ENCODE measurements at regions not wholly inside any gene's neighbourhood (a gene's known extent, or its start where the extent isn't known, plus 50 kb on each side); places are given as distances from the start of the nearest gene placed in this dataset.
"Not testable (repeated sequence)": the region's sequence is repeated elsewhere in the genome, so short reads cannot be mapped to it uniquely, and the experiment has no call there.

DNA sequence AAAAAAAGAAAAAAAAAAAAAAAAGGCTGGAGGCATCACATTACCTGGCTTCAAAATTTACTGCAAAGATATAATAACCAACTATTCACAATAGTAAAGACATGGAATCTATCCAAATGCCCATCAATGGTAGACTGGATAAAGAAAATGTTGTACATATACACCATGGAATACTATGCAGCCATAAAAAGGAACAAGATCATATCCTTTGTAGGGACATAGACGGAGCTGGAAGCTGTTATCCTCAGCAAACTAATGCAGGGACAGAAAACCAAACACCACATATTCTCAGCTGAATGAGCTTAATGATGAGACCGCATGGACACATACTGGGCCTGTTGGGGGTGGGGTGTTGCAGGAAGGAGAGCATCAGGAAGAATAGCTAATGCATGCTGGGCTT, 330.5 kb downstream of the SRGAP2C start:
- no peak overlapping the region for H3K4me3 ChIP-seq (ENCODE audit: low read depth, low read length)
- DNase-seq (ENCODE audit: low read depth), result no peak
- TF ChIP-seq, protein P1, sequence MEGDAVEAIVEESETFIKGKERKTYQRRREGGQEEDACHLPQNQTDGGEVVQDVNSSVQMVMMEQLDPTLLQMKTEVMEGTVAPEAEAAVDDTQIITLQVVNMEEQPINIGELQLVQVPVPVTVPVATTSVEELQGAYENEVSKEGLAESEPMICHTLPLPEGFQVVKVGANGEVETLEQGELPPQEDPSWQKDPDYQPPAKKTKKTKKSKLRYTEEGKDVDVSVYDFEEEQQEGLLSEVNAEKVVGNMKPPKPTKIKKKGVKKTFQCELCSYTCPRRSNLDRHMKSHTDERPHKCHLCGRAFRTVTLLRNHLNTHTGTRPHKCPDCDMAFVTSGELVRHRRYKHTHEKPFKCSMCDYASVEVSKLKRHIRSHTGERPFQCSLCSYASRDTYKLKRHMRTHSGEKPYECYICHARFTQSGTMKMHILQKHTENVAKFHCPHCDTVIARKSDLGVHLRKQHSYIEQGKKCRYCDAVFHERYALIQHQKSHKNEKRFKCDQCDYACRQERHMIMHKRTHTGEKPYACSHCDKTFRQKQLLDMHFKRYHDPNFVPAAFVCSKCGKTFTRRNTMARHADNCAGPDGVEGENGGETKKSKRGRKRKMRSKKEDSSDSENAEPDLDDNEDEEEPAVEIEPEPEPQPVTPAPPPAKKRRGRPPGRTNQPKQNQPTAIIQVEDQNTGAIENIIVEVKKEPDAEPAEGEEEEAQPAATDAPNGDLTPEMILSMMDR (IDR thresholded peaks at IDR 0.05; ENCODE audit: low read depth, low read length, missing control alignments), result no peak

DNA sequence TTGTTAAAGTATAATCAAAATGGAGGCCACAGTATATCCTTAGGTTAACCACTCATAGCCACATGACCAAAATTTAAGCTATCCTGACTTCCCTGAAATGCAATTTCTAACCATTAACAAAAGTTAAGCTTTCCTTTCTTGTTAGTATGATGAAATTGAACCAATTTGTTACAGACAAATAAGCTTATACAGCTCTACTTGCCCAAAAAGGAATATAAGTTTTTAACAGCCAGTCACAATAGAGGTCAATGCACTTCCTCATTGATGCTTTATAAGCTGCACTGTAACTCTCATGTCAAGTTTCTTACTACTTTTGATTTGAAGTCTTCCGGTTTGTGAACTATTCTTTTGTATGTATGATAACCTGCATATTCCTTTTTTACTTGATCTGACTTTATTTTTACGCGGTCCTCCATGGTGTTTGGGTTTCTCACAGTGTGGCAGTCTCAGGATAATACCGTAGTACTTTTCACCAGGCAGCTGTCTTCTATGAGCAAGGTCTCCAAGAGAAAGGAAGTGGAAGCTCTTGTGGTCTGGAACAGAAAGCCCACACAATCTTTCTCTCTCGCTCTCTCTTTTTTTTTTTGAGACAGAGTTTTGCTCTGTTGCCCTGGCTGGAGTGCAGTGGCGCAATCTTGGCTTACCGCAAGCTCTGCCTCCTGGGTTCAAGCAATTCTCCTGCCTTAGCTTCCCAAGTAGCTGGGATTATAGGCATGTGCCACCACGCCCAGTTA, 331.6 kb downstream of the SRGAP2C start:
- peak; percentile 7 for DNase-seq (ENCODE audit: low read depth)
- no peak overlapping the region for H3K4me3 ChIP-seq (ENCODE audit: low read depth, low read length)
- TF ChIP-seq, protein P1 (IDR thresholded peaks at IDR 0.05; ENCODE audit: low read depth, low read length, missing control alignments), result no peak

DNA sequence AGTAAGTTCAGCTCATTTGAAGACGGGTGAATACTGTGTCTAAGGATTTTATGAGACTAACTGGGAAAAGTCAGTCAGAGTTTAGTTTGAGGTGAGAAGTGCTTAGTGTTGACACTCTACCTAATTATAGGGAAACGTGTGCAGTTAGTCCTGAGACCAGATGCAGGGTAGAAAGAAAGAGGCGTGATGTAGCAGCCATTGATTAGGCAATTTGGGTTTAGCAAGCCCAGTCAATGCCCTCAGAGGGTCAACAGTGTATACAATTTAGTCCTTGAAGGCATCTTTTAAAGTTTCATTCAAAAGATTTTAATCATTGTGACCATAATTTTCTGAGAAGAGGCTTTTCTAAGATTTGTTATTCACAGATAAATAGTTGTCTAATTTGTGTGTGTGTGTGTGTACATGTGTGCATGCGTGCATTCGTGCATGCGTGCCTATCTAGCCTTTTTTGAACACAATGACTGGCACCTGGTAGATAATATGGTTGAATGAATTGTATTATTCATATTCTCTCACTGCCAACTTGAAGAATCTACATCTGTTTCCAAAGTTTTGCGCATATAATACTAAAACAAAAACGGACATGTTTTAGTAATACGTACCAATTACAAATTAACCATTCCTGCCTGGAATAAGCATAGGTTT, 332.9 kb downstream of the SRGAP2C start:
- TF ChIP-seq, protein P1 (IDR thresholded peaks at IDR 0.05; ENCODE audit: low read depth, low read length, missing control alignments), result no peak
- DNase-seq (ENCODE audit: low read depth), result no peak
- no peak overlapping the region for H3K4me3 ChIP-seq (ENCODE audit: low read depth, low read length)

DNA sequence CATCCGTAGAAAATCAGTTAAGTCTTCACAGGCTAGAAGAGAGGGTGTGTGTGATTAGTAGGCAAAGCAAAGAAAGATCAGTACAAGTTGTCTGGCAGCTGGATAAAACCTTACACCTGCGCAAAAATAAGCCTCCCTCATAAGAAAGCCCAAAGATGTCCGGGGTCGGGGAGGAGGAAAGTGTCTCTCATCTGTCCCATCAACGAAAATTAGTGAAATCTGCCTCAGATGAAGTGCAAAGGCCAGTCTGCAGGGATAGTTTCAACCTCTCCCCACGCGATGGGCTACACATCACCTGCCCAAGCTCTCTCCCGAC, 333.9 kb downstream of the SRGAP2C start:
- TF ChIP-seq, protein P1 (IDR thresholded peaks at IDR 0.05; ENCODE audit: low read depth, low read length, missing control alignments), result no peak
- no peak overlapping the region for H3K4me3 ChIP-seq (ENCODE audit: low read depth, low read length)
- DNase-seq (ENCODE audit: low read depth), result no peak

DNA sequence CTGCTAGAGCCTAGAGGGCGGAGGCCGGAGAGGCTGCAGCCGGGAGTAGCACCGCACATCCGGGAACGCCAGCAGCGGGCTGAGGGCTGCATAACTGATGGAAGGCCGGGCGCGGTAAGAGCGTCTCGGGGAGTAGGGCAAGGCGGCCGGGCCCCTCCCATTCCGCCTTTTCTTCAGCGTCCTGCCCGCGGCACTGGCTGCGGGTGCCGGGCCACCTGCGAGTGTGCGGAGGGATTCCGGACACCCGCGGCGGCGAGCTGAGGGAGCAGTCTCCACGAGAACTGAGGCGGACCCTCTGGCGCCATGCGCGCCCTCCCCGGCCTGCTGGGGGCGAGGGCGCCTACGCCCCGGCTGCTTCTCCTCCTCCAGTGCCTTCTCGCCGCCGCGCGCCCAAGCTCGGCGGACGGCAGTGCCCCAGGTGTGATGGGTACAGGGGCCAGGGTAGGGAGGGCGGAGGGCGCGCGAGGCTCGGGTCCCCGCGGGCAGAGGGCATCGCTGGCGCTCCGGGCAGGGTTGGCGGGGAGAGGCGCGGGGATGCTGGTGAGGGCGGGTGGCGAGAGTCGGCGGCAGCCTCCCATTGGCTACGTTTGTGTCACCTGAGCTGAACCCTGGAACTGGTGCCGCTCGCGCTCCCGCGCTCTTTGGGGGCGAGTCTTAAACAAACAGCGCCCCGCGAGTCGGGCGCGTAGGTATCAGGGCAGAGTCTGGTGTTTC, 334.4 kb downstream of the SRGAP2C start:
- TF ChIP-seq, protein P1 (IDR thresholded peaks at IDR 0.05; ENCODE audit: low read depth, low read length, missing control alignments), result no peak
- DNase-seq (ENCODE audit: low read depth), result no peak
- H3K4me3 ChIP-seq (ENCODE audit: low read depth, low read length), result no peak overlapping the region

DNA sequence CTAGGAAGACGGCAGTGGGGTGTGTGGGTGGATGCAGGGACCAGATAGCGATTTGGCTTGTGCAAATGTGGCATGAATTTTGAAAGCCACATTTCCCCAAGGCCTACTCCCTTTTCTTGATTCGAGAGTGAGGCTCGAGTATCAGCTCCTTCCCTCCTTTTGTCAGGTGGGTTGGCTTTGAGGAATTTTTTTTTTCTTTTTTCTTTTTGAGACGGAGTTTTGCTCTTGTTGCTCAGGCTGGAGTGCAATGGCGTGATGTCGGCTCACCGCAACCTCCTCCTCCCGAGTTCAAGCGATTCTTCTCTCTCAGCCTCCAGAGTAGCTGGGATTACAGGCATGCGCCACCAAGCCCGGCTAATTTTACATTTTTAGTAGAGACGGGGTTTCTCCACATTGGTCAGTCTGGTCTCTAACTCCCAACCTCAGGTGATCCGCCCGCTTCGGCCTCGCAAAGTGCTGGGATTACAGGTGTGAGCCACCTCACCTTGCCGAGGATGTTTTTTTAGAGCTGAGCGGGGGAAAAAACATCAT, 335.0 kb downstream of the SRGAP2C start:
- not testable (repeated sequence) for DNase-seq (ENCODE audit: low read depth); H3K4me3 ChIP-seq (ENCODE audit: low read depth, low read length)

DNA sequence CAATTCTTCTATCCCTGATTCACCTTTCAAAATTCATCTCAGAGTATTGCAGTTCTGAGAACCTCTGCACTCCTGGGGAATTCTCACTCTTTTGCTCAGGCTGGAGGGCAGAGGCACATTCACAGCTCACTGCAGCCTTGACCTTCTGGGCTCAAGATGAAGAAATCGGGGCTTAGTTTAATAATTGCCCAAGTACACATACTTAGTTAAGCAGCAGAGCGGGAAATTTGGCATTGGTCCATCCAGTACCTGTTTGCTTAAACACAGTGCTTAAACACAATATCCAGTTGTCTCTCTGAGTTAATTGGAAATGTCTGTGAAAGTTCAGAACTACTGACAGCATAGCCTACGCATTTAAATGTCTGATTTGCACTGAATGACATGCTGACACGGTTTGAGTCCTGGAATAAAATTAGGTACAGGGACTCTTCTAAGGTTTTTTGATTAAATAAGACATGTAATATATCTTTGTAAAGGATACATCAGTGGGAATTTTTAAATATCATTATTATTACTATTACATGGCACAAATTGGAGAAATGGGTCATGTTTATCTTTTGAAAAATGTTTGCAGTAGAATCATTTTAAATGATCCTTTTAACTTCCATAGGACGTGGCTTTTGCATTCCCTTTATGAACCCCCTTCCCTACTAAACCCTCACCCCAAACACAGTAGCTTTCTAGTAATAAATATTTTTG, 337.4 kb downstream of the SRGAP2C start:
- no peak for DNase-seq (ENCODE audit: low read depth)
- H3K4me3 ChIP-seq (ENCODE audit: low read depth, low read length), result no peak overlapping the region
- TF ChIP-seq, protein P1 (IDR thresholded peaks at IDR 0.05; ENCODE audit: low read depth, low read length, missing control alignments), result no peak

DNA sequence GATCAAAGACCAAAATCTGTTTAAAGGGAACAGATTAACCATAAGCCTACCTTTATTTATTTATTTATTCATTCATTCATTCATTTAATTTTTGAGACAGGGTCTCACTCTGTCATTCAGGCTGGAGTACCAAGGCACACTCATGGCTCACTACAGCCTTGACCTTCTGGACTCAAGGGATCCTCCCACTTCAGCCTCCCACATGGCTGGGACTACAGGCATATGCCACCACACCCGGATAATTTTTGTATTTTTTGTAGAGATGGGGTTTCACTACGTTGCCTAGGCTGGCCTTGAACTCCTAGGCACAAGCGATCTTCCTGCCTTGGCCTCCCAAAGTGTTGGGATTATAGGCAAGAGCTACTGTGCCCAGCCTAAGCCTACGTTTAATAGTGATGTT, 338.3 kb downstream of the SRGAP2C start:
- not testable (repeated sequence) for H3K4me3 ChIP-seq (ENCODE audit: low read depth, low read length); DNase-seq (ENCODE audit: low read depth)

All from GM12864 (cell line).